Activated CD8-positive, alpha-beta memory T cell treated with anti-CD3 and anti-CD28 coated beads for 36 hours (primary cell): ENCODE measurements at regions not wholly inside any gene's neighbourhood (a gene's known extent, or its start where the extent isn't known, plus 50 kb on each side); places are given as distances from the start of the nearest gene placed in this dataset.

Experiments
- CTCF ChIA-PET: fragments of 350-600 bp; sonication (Branson Sonifier 250); formaldehyde crosslinking; loops from one replicate; lab custom pipeline; 2021; ENCODE audit warnings: antibody characterized with exemption; lab: Charles Lee
- POLR2A ChIA-PET: fragments of 350-600 bp; sonication (Branson Sonifier 250); formaldehyde crosslinking; loops from one replicate; lab custom pipeline; 2021; ENCODE audit warnings: antibody characterized with exemption; lab: Charles Lee

DNA sequence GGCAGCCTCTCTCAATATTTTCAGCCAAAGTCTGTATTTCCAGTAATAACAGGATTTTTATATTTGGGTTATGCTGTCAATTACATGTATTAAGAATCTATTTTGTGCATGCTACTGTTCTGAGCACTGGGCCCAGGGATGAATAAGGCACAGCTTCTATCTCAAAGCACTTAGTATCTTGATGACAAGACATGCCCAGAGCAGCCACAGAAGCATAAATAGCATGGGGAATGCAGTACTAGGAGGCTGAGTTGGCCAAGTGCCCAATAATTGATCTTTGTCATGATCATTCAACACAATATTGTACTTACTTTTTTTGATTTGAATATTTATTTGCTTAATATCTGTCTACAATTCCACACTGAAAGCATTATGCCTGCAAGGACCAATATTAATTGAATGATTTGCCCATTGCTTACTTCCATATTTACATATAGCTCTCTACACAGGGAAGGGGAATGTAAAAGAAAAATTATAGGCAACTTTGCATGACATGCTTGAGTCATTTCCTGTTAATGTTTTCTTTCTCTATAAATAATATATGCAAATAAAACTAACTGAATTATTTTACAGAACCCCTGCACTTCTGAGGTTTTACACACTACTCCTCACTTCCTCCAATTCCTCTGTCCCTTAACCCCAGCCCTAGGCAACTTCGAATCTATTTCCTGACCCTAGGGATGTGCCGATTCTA is 298.9 kb upstream of the BMP2 start:
- POLR2A ChIA-PET, result no interaction called here
- CTCF ChIA-PET, result no interaction called here

DNA sequence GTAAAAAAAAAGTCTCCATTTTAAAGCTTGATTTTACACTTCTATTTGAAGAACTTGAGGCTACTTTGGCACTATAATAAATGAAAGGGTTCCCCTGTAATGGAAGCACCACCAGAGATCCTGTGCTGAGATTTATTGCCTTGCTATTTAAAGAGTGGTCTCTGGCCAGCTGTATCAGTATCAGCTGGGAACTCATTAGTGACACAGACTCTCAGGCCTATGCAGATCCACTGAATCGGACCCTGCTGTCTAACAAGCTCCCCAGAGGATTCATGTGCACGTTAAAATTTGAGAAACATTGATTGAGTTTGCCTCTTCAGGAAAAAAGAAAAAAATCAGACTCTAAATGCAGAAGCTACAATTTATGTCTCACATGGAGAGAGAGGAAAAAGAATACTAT is 299.9 kb upstream of the BMP2 start:
- CTCF ChIA-PET, result no interaction called here
- POLR2A ChIA-PET, result no interaction called here

DNA sequence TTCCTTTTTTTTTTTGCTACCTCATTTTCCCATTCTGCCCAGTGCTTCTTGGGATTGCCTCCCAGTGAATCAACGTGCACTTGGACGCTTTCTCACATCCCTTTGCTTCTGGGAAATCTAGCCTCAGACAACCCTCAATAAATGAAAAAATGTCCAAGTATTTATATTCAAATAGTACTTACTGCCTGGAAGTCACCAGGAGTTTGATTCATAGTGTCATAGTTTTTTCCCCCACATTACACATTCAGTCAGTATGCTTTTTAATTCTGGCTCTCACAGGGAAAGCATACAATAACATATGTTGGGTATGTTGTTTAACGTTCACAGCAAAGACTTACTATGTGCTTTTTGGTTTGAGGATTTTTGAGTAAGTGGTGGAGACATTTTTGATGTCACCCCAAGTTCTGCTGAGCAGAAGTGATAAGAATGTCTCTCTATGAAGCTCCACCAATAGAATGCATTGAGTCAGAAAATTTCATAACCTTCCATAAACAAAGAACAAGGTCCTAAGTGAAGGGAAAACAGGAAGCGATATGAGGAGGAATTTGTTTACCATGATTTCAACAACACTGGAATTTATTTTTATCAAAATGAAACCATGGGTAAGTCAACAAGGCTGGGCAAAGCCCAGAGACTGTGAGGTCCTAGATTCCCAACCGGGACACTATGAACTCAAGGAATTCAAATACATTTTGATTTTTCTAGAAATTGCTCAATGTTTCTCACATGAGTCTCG is 301.2 kb upstream of the BMP2 start:
- POLR2A ChIA-PET, result no interaction called here
- CTCF ChIA-PET, result no interaction called here

DNA sequence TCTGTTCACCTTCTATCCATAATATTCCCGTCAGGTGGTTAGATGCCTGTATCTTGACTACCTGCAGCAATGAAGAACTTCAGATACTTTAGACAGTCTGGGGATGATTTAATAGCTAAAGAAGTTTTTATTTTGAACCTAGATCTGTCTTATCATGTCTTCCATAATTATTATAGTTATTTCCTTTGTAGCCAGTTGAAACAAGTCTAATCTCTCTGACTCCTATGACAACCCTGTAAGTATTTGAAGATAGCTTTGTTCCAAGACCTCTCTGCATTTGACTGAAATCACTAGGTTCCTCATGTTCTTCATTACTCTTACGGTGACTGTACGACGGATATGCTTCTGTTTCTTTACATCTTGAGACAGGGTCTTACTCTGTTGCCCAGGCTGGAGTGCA is 316.6 kb upstream of the BMP2 start:
- ChIA-PET CTCF (no interaction called here), POLR2A (no interaction called here)

DNA sequence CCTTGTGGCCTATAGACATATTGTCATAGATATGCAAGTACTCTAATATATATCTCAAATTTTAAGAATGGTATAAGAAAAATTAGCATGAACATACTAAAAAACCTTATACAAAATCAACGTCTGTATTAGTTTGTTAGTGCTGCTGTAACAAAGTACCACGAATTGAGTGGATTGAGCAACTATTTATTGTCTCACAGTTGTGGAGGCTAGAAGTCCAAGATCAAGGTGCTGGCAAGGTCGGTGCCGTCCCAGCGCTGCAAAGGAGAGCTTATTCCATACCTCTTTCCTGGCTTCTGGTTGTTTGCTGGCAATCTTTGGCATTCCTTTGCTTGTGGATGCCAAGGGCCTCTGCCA is 317.6 kb upstream of the FERMT1 start:
- POLR2A ChIA-PET, result no interaction called here
- CTCF ChIA-PET, result no interaction called here

DNA sequence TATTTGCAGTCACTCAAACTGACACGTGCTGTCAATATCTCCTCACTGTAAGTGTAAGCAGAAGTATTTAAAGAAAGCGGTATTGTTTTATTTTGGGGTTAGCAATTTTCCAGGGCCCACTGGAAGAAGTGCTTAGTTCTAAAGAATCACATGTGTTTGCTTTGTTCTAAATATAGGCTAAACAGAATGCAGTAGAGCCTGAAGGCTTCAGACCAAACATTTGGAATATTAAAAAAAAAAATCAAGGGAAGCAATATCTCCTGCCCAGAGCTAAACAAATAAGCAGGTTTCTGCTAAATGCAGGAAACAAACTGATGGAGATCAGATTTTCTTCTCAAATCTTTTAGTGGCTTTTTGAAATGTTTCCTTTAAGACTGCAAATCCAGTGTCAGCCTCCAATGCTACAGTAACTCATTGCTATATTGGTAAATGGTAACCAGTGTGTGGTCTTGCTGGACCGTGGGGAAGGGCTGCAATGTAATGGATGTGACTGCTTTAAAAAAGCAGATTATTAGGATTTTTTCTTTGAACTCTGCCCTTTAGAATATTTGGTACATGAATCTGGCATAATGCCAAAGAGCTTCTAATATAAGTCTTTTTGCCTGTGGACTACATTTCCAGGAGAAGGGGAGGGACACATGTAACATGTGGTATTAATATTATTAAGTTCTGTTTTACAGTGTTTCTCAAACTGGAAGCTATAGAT is 317.1 kb upstream of the FERMT1 start:
- ChIA-PET CTCF (no interaction called here), POLR2A (no interaction called here)

DNA sequence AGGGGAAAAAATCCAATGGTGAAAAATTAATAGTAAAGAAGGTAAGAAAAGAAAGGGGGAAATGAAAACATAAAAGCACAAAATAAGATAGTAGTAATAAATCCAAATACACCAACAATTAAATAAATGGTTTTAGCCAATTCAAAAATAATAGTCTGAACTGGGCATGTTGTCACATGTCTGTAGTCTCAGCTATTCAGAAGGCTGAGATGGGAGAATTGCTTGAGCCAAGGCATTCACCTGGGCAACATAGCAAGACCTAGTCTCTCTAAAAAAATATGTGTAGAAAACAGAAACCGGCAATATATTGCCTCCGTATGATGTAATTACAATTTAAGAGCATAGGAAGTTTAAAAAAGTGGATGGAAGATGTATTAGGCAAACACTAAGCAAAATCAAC is 311.3 kb upstream of the FERMT1 start:
- ChIA-PET CTCF (no interaction called here), POLR2A (no interaction called here)

DNA sequence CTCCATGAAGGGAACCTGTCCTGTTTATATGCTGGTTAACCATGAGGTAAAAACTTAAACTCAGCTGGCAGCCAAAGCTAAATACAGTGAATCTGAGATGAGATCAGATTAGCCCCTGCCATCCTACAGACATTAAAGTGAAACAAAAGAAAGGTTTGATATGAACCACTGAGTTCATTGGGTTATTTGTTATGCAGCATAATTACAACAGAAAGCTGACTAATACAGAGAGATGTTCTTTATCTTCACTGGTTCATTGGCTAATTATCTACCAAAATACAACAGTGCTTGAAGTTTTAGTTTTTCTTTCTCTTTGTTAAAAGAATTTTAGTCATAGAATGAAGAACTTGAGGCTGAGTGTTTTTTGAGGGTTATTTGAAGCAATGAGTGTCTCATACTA is 307.6 kb upstream of the FERMT1 start:
- ChIA-PET CTCF (no interaction called here), POLR2A (no interaction called here)

DNA sequence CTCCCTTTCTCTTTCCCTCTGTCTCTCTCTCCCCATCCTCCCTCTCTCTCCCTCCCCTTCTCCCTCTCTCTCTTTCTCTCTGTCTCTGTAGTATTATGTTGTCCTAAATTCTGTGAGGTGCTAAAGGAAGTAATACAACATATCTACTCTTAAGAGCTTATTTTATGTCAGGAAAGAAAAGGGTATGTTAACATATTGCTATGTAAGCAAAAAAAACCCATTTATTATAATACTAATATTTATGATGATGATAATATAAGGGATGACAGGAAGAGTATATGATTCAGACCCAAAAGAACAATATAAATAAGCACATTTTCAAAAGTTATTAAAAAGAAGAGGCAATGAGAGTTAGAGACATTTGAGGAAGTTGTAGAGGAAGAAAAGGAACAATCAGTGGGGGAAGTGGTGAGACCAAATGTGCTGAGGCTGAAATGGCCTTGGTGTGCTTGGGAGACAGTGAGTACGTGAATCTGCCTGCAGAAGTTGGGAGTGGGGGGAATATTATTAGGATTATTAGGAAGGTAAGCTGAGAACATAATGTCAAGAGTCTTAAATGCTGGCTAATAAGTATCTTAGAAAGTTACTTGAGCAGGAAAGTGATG is 303.6 kb upstream of the FERMT1 start:
- CTCF ChIA-PET, result no interaction called here
- POLR2A ChIA-PET, result no interaction called here

DNA sequence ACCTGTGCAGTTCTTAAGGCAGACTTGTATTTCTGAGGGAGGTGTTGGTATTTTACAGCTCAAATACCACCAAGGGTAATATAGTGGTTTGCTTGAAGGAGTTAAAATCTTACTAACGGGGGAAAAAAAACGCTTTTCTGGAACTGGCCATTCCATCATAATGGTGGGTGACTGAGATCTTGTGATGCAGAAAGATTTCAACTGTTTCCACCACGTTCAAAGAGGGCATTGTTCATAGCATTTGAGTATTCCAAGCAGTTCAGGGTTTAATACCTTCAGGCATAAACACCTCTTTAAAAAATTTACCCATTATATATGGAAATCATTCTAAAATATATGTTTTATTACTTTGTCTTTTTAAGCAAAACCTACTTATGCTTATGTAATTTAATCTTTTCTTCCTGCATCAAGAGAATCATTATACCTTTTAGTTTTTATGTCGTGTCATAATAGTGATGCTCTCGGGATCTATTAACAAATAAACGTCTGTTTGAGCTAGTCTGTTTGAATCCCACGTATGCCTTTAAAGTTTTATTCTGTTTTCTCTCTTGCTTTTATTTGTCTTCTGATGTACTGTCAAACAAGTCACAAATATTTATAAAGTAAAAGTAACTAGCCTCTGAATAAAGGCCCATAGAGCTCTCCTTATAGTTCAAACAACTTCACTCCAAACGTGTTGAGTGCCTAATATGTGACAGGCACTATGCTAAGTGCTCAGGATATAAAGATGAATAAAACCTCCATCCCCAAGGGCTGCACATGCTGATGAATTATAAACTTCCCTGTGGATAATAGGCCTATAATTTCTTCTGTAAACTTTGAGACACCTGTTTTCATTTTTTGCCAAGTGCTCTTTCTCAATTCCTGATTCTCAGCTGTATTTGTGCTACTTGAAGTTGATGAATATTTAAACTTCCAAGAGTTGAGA is 298.8 kb upstream of the FERMT1 start:
- ChIA-PET POLR2A (no interaction called here), CTCF (no interaction called here)

DNA sequence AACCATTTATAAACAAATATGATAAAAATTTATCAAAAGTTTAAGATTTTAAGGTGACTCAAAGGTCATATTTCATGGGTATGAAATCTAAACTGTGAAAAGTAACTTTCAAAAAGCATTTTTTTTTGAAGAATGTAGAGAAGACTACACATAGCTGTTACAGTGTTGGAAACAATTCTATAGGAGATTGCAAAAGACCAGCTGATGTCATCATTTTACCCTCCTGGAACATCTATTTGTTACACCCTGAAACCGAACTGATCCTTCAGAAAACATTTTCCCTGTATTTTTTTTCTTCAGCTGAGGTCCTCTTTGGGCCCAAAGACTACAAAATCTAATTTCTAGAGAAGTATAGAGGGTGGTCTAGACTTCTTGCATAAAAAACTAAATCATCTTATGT is 297.5 kb upstream of the FERMT1 start:
- CTCF ChIA-PET, result no interaction called here
- POLR2A ChIA-PET, result no interaction called here

DNA sequence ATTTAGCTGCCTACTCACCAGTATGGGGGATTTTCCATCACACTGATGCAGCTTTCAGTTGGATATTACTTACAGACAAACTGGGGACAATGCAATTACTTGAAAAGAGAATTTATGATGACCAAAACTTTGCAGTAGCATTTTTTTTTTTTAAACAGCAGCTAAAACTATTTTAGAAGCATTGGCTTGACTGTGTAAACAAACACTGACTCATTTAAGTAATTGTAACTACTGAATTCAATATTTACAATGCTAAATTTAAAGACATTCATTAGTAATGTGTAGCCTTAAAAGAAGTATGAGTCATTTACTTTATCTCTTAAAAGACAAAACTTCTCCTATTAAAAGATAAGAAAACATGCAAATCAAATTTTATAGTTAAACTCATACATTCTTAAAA is 295.9 kb upstream of the FERMT1 start:
- CTCF ChIA-PET, result no interaction called here
- POLR2A ChIA-PET, result no interaction called here

DNA sequence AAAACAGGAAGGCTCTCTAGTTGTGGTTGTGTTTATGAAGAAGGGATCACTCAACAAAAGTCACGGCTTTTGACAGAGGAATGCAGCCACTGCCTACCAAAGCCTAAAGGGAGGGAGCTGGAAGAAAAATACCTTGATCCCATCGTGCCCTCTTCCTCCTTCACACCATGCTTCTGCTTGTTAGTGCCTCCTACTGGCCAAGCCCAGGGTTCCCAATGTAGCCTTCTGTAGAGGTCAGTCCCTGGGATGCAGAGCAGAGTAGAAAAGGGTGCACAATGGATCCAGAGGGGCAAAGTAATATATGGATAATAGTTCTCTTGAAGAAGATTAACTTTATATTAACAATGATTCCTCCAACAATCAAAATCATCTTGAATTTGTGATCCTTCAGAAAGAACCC is 293.5 kb upstream of the FERMT1 start:
- ChIA-PET CTCF (no interaction called here), POLR2A (no interaction called here)

DNA sequence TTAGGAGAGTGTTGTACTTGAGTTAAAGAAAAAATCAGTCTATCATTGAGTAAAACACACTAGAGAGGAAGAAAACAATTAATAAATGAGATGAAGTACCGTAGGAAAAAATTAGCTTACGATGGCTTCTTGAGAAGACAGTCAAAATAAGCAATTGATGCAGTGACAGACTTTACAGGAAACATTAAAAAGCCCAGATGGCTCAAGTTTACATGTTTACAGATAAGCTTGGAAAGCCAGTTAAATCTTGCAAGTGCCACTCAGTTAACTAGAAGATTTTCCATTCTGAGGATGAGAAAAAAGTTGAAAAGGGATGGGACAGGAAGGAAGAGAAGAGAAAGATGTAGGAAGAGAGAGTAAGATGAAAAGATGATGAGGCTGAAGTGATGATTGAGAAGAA is 288.8 kb upstream of the FERMT1 start:
- POLR2A ChIA-PET, result no interaction called here
- CTCF ChIA-PET, result no interaction called here

DNA sequence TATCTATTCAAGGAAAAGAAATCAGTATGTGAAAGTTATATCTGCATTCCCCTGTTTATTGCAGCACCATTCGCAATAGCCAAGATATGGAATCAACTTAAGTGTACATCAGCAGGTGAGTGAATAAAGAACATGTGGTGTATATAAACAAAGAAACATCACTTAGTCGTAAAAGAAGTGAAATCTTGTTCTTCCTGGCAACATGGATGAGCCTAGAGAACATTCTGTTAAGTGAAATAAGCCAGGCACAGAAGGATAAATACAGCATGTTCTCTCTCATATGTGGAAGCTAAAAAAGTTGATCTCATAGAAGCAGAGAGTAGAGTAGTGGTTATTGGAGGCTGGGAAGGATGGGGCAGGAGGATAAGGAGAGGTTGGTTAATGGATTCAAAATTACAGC is 287.9 kb upstream of the FERMT1 start:
- POLR2A ChIA-PET, result no interaction called here
- CTCF ChIA-PET, result no interaction called here

DNA sequence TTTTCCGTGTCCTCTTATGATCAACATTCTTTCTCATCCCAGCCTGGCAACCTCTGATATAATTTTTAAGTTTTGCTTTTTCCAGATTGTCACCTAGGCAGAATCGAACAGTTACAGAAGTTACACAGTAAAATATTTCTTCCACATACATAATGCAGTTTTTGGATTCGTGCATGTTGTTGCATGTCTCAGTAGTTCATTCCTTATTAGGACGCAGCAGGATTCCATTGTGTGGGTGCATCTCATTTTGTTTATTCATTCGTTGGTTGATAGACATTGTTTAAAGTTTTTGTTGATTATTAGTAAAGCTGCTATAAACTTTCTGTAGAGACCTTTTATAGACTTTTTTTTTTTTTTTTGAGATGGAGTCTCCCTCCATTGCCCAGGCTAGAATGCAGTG is 284.3 kb upstream of the FERMT1 start:
- ChIA-PET POLR2A (no interaction called here), CTCF (no interaction called here)

DNA sequence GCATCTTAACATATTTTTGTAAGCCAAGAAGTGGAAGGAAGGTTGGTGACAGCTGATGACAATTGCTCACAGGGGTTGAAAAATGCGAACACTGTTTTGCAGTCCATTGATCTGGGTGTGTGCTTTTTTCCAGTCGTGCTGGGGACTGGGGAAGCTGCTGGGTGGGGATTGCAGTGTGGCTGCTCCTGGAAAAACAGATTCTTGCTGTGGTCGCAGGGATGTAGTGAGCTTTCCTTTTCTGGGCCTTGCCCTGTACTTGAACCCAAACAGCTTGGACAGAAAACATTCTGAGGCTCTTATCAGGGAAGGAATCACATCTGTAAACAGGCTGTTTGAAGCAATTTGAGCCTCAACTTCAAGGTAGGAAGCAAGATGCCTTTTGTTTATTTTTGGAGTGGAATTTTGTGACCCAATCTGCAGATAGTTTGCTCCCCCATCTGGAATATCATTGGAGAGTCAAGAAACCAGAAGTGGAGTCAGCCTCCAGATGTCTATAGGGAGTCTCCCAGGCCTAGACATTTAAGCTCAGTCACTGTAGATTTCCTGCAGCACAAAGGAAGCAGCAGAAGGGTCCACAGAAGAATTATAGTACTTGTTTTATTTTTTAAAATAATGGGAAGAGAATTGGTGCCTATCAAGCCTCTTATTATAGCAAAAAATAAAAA is 279.2 kb upstream of the FERMT1 start:
- CTCF ChIA-PET, result no interaction called here
- POLR2A ChIA-PET, result no interaction called here

DNA sequence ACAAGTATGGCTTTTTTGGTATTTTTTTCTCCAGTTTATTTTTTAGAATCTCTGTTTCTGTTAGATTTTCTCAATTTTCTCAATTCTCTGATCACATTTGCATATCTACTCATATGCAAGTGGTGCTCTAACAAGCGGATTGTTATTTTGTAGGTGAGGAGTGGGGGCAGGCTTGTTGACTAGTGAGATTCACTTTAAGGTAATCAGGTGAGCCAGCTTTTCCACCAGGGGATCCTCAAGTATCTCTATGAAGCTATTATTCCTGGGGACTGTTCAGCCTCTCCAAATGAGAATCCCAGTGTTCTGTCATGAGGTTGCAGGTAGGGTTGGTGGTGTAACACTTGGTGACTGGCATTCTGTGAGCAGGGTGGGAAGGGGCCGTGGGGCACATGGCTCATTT is 274.3 kb upstream of the FERMT1 start:
- POLR2A ChIA-PET, result no interaction called here
- CTCF ChIA-PET, result no interaction called here

DNA sequence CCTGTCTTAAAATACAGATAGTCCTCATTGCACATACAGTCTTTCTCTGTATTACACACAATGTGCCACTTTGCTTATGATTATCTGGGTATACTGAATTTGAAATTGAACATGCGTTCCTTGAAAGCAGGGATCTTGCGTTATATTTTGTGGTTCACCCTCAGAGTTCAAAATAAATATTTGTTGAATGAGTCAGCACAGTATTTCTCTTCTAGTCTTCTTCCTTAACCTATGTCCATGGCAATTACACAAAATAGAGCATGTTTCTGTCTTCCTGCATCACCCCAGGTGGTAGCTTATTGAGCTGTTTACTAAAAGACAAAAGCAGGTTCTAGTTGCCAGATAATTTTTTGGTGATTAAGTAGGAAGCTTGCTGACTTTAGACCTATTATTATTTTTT is 272.9 kb upstream of the FERMT1 start:
- ChIA-PET POLR2A (no interaction called here), CTCF (no interaction called here)
